ENCODE measurements at regions not wholly inside any gene's neighbourhood (a gene's known extent, or its start where the extent isn't known, plus 50 kb on each side); places are given as distances from the start of the nearest gene placed in this dataset.

- no peak for DNase-seq
Observed at GRCh38 chr3:94179059-94179458, 116.2 kb downstream of the NSUN3 start.

GRCh38 chr3:94183551-94183950 is 120.7 kb downstream of the NSUN3 start:
- no peak for DNase-seq

- DNase-seq, result peak; percentile 35
Observed at GRCh38 chr3:94184781-94185180, 121.9 kb downstream of the NSUN3 start.

- DNase-seq, result peak; percentile 3
Observed at GRCh38 chr3:94185753-94186152, 122.9 kb downstream of the NSUN3 start.

GRCh38 chr3:94187697-94188096 is 124.8 kb downstream of the NSUN3 start:
- no peak for DNase-seq

- no peak for DNase-seq
Observed at GRCh38 chr3:94195381-94195780, 132.5 kb downstream of the NSUN3 start.

GRCh38 chr3:94206291-94206690 is 143.4 kb downstream of the NSUN3 start:
- no peak for DNase-seq

- DNase-seq, result peak; percentile 14
Observed at GRCh38 chr3:94210256-94210655, 147.4 kb downstream of the NSUN3 start.

GRCh38 chr3:94217406-94217805 is 154.5 kb downstream of the NSUN3 start:
- no peak for DNase-seq

GRCh38 chr3:94220426-94220825 is 157.6 kb downstream of the NSUN3 start:
- DNase-seq, result no peak

GRCh38 chr3:94221829-94222228 is 159.0 kb downstream of the NSUN3 start:
- DNase-seq, result no peak

- DNase-seq, result peak; percentile 13
Observed at GRCh38 chr3:94225148-94225865, 162.4 kb downstream of the NSUN3 start.

GRCh38 chr3:94226078-94226477 is 163.2 kb downstream of the NSUN3 start:
- peak; percentile 84 for DNase-seq

GRCh38 chr3:94232921-94233320 is 170.1 kb downstream of the NSUN3 start:
- no peak for DNase-seq

- DNase-seq, result peak; percentile 54
Observed at GRCh38 chr3:94234177-94234788, 171.4 kb downstream of the NSUN3 start.

GRCh38 chr3:94241986-94242385 is 179.1 kb downstream of the NSUN3 start:
- no peak for DNase-seq

- DNase-seq, result peak; percentile 83
Observed at GRCh38 chr3:94246171-94246570, 183.3 kb downstream of the NSUN3 start.

- no peak for DNase-seq
Observed at GRCh38 chr3:94248042-94248441, 185.2 kb downstream of the NSUN3 start.

GRCh38 chr3:94249491-94250079 is 186.7 kb downstream of the NSUN3 start:
- DNase-seq, result peak; percentile 72

- DNase-seq, result no peak
Observed at GRCh38 chr3:94251566-94251965, 188.7 kb downstream of the NSUN3 start.

- no peak for DNase-seq
Observed at GRCh38 chr3:94252316-94252715, 189.5 kb downstream of the NSUN3 start.

GRCh38 chr3:94256888-94257813 is 194.3 kb downstream of the NSUN3 start:
- DNase-seq, result no peak

- no peak for DNase-seq
Observed at GRCh38 chr3:94258851-94259250, 196.0 kb downstream of the NSUN3 start.
